GM21526 (cell line): ENCODE measurements at regions not wholly inside any gene's neighbourhood (a gene's known extent, or its start where the extent isn't known, plus 50 kb on each side); places are given as distances from the start of the nearest gene placed in this dataset.

Source experiments
- ATAC-seq: cut with Tn5 transposase; IDR thresholded peaks from one replicate; pipeline ENCODE4 v1.9.1; 2021; ENCODE audit warnings: moderate library complexity; ENCODE audit not compliant: unreplicated experiment, low FRiP score

GRCh38 chrX:130974323-130974722, 71.3 kb upstream of the ENOX2 start:
- no peak for ATAC-seq

- ATAC-seq, result peak; percentile 69
Observed at GRCh38 chrX:130975947-130976346, 72.9 kb upstream of the ENOX2 start.

- no peak for ATAC-seq
Observed at GRCh38 chrX:130981836-130982235, 76.3 kb upstream of the ARHGAP36 start.

- ATAC-seq, result no peak
Observed at GRCh38 chrX:130984782-130985181, 73.4 kb upstream of the ARHGAP36 start.

- ATAC-seq, result no peak
Observed at GRCh38 chrX:130987241-130987640, 70.9 kb upstream of the ARHGAP36 start.

- ATAC-seq, result no peak
Observed at GRCh38 chrX:130990723-130991122, 67.4 kb upstream of the ARHGAP36 start.

GRCh38 chrX:130994671-130995070, 63.5 kb upstream of the ARHGAP36 start:
- ATAC-seq, result no peak

- ATAC-seq, result no peak
Observed at GRCh38 chrX:130995439-130995838, 62.7 kb upstream of the ARHGAP36 start.

GRCh38 chrX:130997314-130997713, 60.8 kb upstream of the ARHGAP36 start:
- no peak for ATAC-seq

GRCh38 chrX:130999360-130999759, 58.8 kb upstream of the ARHGAP36 start:
- ATAC-seq, result no peak
